CD14-positive monocyte (primary cell): ENCODE measurements at regions not wholly inside any gene's neighbourhood (a gene's known extent, or its start where the extent isn't known, plus 50 kb on each side); places are given as distances from the start of the nearest gene placed in this dataset.

Experiments
- DNase-seq, 3 donors: peaks; one replicate each; pipeline ENCODE4 v3.0.0-alpha.2; 2011 to 2022
- H2AFZ ChIP-seq: 2 replicates; pipeline ENCODE4 v1.6.0; 2012; ENCODE audit warnings: mild to moderate bottlenecking, low read depth, low read length, inconsistent platforms; ENCODE audit not compliant: insufficient read depth, poor library complexity, severe bottlenecking
- H3K27ac ChIP-seq, 2 donors: 1 replicate in 1 of 2; 2 replicates in 1 of 2; pipeline ENCODE4 v1.5.1; 2012 to 2013; ENCODE audit warnings: low read length in 2 of 2, control low read depth in 1 of 2, inconsistent platforms in 1 of 2, low read depth in 1 of 2, mild to moderate bottlenecking in 1 of 2
- H3K27me3 ChIP-seq, 2 donors: one replicate each; pipeline versions ENCODE4 v1.6.0 to v1.6.1; 2011 to 2013; ENCODE audit warnings: low read length in 2 of 2; ENCODE audit not compliant: control insufficient read depth in 2 of 2, insufficient read depth in 2 of 2
- H3K36me3 ChIP-seq, 2 donors: replicated peaks in 1 of 2; 1 replicate in 1 of 2; 2 replicates in 1 of 2; pipeline versions ENCODE4 v1.5.1 to v1.6.1; 2012 to 2013; ENCODE audit warnings: low read length in 2 of 2, control low read depth in 1 of 2, inconsistent platforms in 1 of 2, mild to moderate bottlenecking in 1 of 2; ENCODE audit not compliant: insufficient read depth in 2 of 2, control insufficient read depth in 1 of 2
- H3K4me1 ChIP-seq, 2 donors: 1 replicate in 1 of 2; 2 replicates in 1 of 2; pipeline versions ENCODE4 v1.5.1 to v1.6.1; 2012 to 2013; ENCODE audit warnings: low read length in 2 of 2, control low read depth in 1 of 2, inconsistent platforms in 1 of 2, mild to moderate bottlenecking in 1 of 2, moderate library complexity in 1 of 2; ENCODE audit not compliant: insufficient read depth in 2 of 2, control insufficient read depth in 1 of 2
- H3K4me2 ChIP-seq: replicated peaks from 2 replicates; pipeline ENCODE3; 2012; ENCODE audit warnings: low read length, moderate library complexity, mild to moderate bottlenecking; ENCODE audit not compliant: poor library complexity, severe bottlenecking; ENCODE audit errors: extremely low read depth
- H3K4me3 ChIP-seq, 3 experiments: fragments of 200-600 bp in 1 of 3; sonication (generic) in 1 of 3; replicated peaks in 1 of 3; 1 replicate in 2 of 3; 2 replicates in 1 of 3; pipeline ENCODE4 v1.5.1; 2011 to 2013; ENCODE audit warnings: low read length in 3 of 3, mild to moderate bottlenecking in 3 of 3, control low read depth in 2 of 3, low read depth in 2 of 3, inconsistent platforms in 1 of 3, moderate library complexity in 1 of 3
- H3K79me2 ChIP-seq: 2 replicates; pipeline ENCODE4 v1.6.0; 2012; ENCODE audit warnings: mild to moderate bottlenecking, control low read depth, inconsistent platforms, low read length, moderate library complexity; ENCODE audit not compliant: insufficient read depth
- H3K9ac ChIP-seq: 2 replicates; pipeline ENCODE4 v1.6.0; 2017; ENCODE audit warnings: low read length, mild to moderate bottlenecking; ENCODE audit not compliant: insufficient read depth, poor library complexity, severe bottlenecking
- H3K9me3 ChIP-seq, 2 donors: replicated peaks in 1 of 2; 1 replicate in 1 of 2; 2 replicates in 1 of 2; pipeline versions ENCODE4 v1.5.1 to v1.6.1; 2012 to 2013; ENCODE audit warnings: low read length in 2 of 2, control low read depth in 1 of 2; ENCODE audit not compliant: control insufficient read depth in 1 of 2, insufficient read depth in 1 of 2
- H4K20me1 ChIP-seq: 2 replicates; pipeline ENCODE4 v1.6.0; 2012; ENCODE audit warnings: mild to moderate bottlenecking, low read length, control low read depth, moderate library complexity; ENCODE audit not compliant: insufficient read depth
- H3K27ac Mint-ChIP-seq, 7 donors: one replicate each; pipeline ENCODE4 v1.8.0; 2020; ENCODE audit warnings: mild to moderate bottlenecking in 7 of 7, mixed read lengths in 7 of 7, moderate library complexity in 6 of 7, inconsistent platforms in 2 of 7
- H3K27me3 Mint-ChIP-seq, 3 donors: one replicate each; pipeline ENCODE4 v1.8.0; 2021 to 2022; ENCODE audit warnings: low read depth in 3 of 3, mild to moderate bottlenecking in 3 of 3, mixed read lengths in 3 of 3, moderate library complexity in 3 of 3, inconsistent platforms in 1 of 3
- H3K36me3 Mint-ChIP-seq, 2 donors: one replicate each; pipeline ENCODE4 v1.8.0; 2020; ENCODE audit warnings: mixed read lengths in 2 of 2, inconsistent platforms in 1 of 2, mild to moderate bottlenecking in 1 of 2
- H3K4me1 Mint-ChIP-seq: one replicate; pipeline ENCODE4 v1.8.0; 2020; ENCODE audit warnings: mild to moderate bottlenecking, mixed read lengths
- H3K4me3 Mint-ChIP-seq, 2 donors: one replicate each; pipeline ENCODE4 v1.8.0; 2020; ENCODE audit warnings: mild to moderate bottlenecking in 2 of 2, mixed read lengths in 2 of 2, moderate library complexity in 1 of 2
- H3K9me3 Mint-ChIP-seq, 7 donors: one replicate each; pipeline ENCODE4 v1.8.0; 2020 to 2022; ENCODE audit warnings: mixed read lengths in 7 of 7, mild to moderate bottlenecking in 6 of 7, moderate library complexity in 6 of 7, inconsistent platforms in 2 of 7
- WGBS: methylation state at CpG from one replicate; pipeline ENCODE4 v1.1.5; 2013; ENCODE audit warnings: missing lambda C conversion rate; ENCODE audit not compliant: insufficient coverage; 5-methylcytosine and 5-hydroxymethylcytosine counted together
- intact Hi-C, 2 donors: fragments of 100-400 bp; cut with micrococcal nuclease; formaldehyde crosslinking; loops; one replicate each; pipeline versions ENCODE4 v1.15.0 to v1.15.1; 2023
- TF ChIP-seq, protein P1 (sequence below): fragments of 200-600 bp; IDR thresholded peaks from one replicate; pipeline ENCODE4 v1.8.0; 2022; ENCODE audit warnings: antibody characterized with exemption, mild to moderate bottlenecking

DNA sequence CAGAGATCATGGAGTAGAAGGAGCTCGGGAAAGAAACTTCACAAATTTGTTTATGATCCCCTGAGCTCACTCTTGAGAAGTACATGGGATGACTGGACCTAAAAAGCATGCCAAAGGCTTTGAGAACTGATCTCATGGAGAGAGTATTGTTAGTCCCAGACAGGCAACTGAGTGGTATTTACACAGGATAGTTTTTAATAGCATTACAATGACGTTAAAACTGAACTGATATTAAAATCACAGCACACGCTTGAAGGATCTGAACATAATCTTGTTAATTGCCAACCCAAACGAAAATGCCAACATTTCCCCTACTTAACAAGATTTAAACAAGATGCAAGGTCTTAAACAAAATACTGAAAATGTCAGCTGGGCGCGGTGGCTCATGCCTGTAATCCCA is 113.2 kb upstream of the NLGN1 start:
- H3K9me3 Mint-ChIP-seq: peaks cover 0 to 22% (median 4%) of the 10 kb centered on the region in 7 donors

DNA sequence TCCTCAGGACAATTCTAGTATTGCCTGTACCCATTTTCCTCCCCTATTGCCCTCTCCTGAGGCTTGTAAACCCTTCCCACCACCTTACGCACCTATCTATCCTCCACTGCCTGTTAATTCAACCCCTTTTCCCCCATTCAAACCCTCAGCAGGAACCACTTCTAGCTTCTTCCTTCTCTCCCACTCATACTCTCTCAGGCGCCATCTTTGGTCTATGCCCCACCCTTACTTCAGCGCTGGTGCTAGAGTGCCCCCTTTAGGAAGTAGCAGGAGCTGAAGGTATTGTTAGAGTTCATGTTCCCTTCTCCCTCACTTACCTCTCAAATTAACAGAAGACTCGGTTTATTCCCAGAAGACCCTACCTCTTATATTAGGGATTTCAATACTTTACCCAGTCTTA is 121.8 kb upstream of the NLGN1 start:
- intact Hi-C loops: no loop called here
- no peak overlapping the region for H3K4me3 Mint-ChIP-seq
- no peak for DNase-seq
- H3K27ac Mint-ChIP-seq: no peak overlapping the region
- Histone ChIP-seq H3K79me2 (no peaks in the 10 kb centered on the region), H3K27ac (no peak overlapping the region), H4K20me1 (no peaks in the 10 kb centered on the region), H2AFZ (no peak overlapping the region), H3K9me3 (peaks cover 15 to 44% of the 10 kb centered on the region in 2 donors), H3K4me1 (no peaks in the 10 kb centered on the region), H3K9ac (no peak overlapping the region), H3K4me2 (no peak overlapping the region), H3K27me3 (no peaks in the 10 kb centered on the region), H3K36me3 (no peaks in the 10 kb centered on the region), H3K4me3 (no peak overlapping the region)
- no peaks in the 10 kb centered on the region for H3K4me1 Mint-ChIP-seq
- whole genome bisulfite sequencing: 96% methylated on average over 2 of the region's 4 CpGs
- H3K9me3 Mint-ChIP-seq: peaks cover 8 to 28% (median 11%) of the 10 kb centered on the region in 7 donors
- H3K27me3 Mint-ChIP-seq: peaks cover 0 to 2% (median 0%) of the 10 kb centered on the region in 3 donors
- H3K36me3 Mint-ChIP-seq: no peaks in the 10 kb centered on the region
- TF ChIP-seq, protein P1, sequence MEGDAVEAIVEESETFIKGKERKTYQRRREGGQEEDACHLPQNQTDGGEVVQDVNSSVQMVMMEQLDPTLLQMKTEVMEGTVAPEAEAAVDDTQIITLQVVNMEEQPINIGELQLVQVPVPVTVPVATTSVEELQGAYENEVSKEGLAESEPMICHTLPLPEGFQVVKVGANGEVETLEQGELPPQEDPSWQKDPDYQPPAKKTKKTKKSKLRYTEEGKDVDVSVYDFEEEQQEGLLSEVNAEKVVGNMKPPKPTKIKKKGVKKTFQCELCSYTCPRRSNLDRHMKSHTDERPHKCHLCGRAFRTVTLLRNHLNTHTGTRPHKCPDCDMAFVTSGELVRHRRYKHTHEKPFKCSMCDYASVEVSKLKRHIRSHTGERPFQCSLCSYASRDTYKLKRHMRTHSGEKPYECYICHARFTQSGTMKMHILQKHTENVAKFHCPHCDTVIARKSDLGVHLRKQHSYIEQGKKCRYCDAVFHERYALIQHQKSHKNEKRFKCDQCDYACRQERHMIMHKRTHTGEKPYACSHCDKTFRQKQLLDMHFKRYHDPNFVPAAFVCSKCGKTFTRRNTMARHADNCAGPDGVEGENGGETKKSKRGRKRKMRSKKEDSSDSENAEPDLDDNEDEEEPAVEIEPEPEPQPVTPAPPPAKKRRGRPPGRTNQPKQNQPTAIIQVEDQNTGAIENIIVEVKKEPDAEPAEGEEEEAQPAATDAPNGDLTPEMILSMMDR: no peak

More for the DNA sequence above, 113.2 kb upstream of the NLGN1 start:
- no peaks in the 10 kb centered on the region for H3K36me3 Mint-ChIP-seq
- H3K9me3 ChIP-seq: peaks cover 0 to 23% of the 10 kb centered on the region in 2 donors
- no peaks in the 10 kb centered on the region for H3K27me3 Mint-ChIP-seq
- H3K36me3 ChIP-seq: no peaks in the 10 kb centered on the region
- H2AFZ ChIP-seq: no peak overlapping the region
- no peak overlapping the region for H3K9ac ChIP-seq
- intact Hi-C loops: no loop called here
- WGBS: 72% methylated on average over 4 of the region's 6 CpGs
- H3K4me3 Mint-ChIP-seq: no peak overlapping the region
- no peaks in the 10 kb centered on the region for H3K79me2 ChIP-seq
- H3K4me3 ChIP-seq: no peak overlapping the region
- no peak overlapping the region for H3K27ac ChIP-seq
- TF ChIP-seq, protein P1: no peak
- no peak overlapping the region for H3K27ac Mint-ChIP-seq
- no peaks in the 10 kb centered on the region for H4K20me1 ChIP-seq
- H3K4me2 ChIP-seq: no peak overlapping the region
- H3K4me1 Mint-ChIP-seq: no peaks in the 10 kb centered on the region
- no peaks in the 10 kb centered on the region for H3K4me1 ChIP-seq
- no peak for DNase-seq
- no peaks in the 10 kb centered on the region for H3K27me3 ChIP-seq
